H1 (cell line): ENCODE measurements at regions not wholly inside any gene's neighbourhood (a gene's known extent, or its start where the extent isn't known, plus 50 kb on each side); places are given as distances from the start of the nearest gene placed in this dataset.

Experiments
- CTCF ChIA-PET: fragments of 300-600 bp; sonication (Branson Sonifier 250); formaldehyde crosslinking; loops from one replicate; lab custom pipeline; 2021; ENCODE audit not compliant: partially characterized antibody; lab: Charles Lee
- POLR2A ChIA-PET: fragments of 300-600 bp; sonication (Branson Sonifier 250); formaldehyde crosslinking; loops from one replicate; lab custom pipeline; 2021; ENCODE audit warnings: inconsistent platforms; ENCODE audit not compliant: partially characterized antibody; lab: Charles Lee
- DNase-seq, 2 experiments: peaks; one replicate each; pipeline versions ENCODE4 v3.0.0 to v3.0.0-alpha.2; 2010 to 2022; ENCODE audit warnings: low spot score in 2 of 2, low read depth in 1 of 2, mixed read lengths in 1 of 2
- FAIRE-seq: peaks from 2 replicates; lab custom pipeline; 2011; peaks lifted over from hg19 to GRCh38; lab: Jason Lieb, UNC
- H2AFZ ChIP-seq: 2 replicates; pipeline ENCODE4 v1.8.1; 2012; ENCODE audit warnings: low read length, inconsistent platforms
- H2AK5ac ChIP-seq: 2 replicates; pipeline ENCODE4 v1.6.1; 2013; ENCODE audit warnings: low read depth, low read length
- H2BK120ac ChIP-seq: replicated peaks from 2 replicates; pipeline ENCODE3; 2013; ENCODE audit warnings: low read depth, low read length, inconsistent platforms
- H2BK12ac ChIP-seq: 2 replicates; pipeline ENCODE4 v1.6.1; 2013; ENCODE audit warnings: low read depth, low read length
- H2BK15ac ChIP-seq: 2 replicates; pipeline ENCODE4 v1.6.1; 2013; ENCODE audit warnings: low read length
- H2BK20ac ChIP-seq: 2 replicates; pipeline ENCODE4 v1.6.1; 2013; ENCODE audit warnings: low read length
- H2BK5ac ChIP-seq: 2 replicates; pipeline ENCODE4 v1.6.1; 2013; ENCODE audit warnings: low read depth, low read length
- H3K14ac ChIP-seq: 2 replicates; pipeline ENCODE4 v1.6.1; 2013; ENCODE audit warnings: inconsistent platforms; ENCODE audit not compliant: insufficient read length
- H3K18ac ChIP-seq: 2 replicates; pipeline ENCODE4 v1.6.1; 2013; ENCODE audit warnings: low read length; ENCODE audit errors: extremely low read depth
- H3K23ac ChIP-seq: 2 replicates; pipeline ENCODE4 v1.6.1; 2013; ENCODE audit warnings: inconsistent platforms; ENCODE audit not compliant: insufficient read length
- H3K23me2 ChIP-seq: 2 replicates; pipeline ENCODE4 v1.6.1; 2013; ENCODE audit warnings: low read depth, low read length
- H3K27ac ChIP-seq: 2 replicates; pipeline ENCODE4 v1.6.1; 2011; ENCODE audit warnings: low read depth, low read length, inconsistent platforms
- H3K27me3 ChIP-seq, 4 experiments: replicated peaks in 1 of 4; 1 replicate in 1 of 4; 2 replicates in 3 of 4; pipeline versions ENCODE4 v1.6.1 to v1.8.1; 2011 to 2013; ENCODE audit warnings: low read length in 3 of 4, mild to moderate bottlenecking in 3 of 4, inconsistent platforms in 2 of 4, mixed read lengths in 2 of 4, moderate library complexity in 1 of 4; ENCODE audit not compliant: control insufficient read depth in 3 of 4, insufficient read depth in 3 of 4; ENCODE audit errors: extremely low read depth in 1 of 4
- H3K36me3 ChIP-seq, 4 experiments: 2 replicates each; pipeline versions ENCODE4 v1.6.1 to v1.8.1; 2011 to 2013; ENCODE audit warnings: mild to moderate bottlenecking in 4 of 4, low read length in 3 of 4, moderate library complexity in 2 of 4, control low read depth in 1 of 4, inconsistent platforms in 1 of 4; ENCODE audit not compliant: insufficient read depth in 4 of 4, control insufficient read depth in 2 of 4
- H3K4ac ChIP-seq: replicated peaks from 2 replicates; pipeline ENCODE3; 2013; ENCODE audit warnings: low read length, low read depth, mixed read lengths, inconsistent platforms; ENCODE audit not compliant: insufficient read length
- H3K4me1 ChIP-seq, 4 experiments: replicated peaks in 1 of 4; 1 replicate in 1 of 4; 2 replicates in 3 of 4; pipeline versions ENCODE4 v1.6.1 to v1.8.1; 2011 to 2013; ENCODE audit warnings: low read length in 3 of 4, inconsistent platforms in 2 of 4, mixed read lengths in 1 of 4; ENCODE audit not compliant: insufficient read depth in 4 of 4, control insufficient read depth in 3 of 4
- H3K4me2 ChIP-seq, 2 experiments: 2 replicates each; pipeline versions ENCODE4 v1.6.1 to v1.8.1; 2011 to 2013; ENCODE audit warnings: low read depth in 2 of 2, low read length in 2 of 2, control low read depth in 1 of 2, inconsistent platforms in 1 of 2, mild to moderate bottlenecking in 1 of 2; ENCODE audit not compliant: insufficient read depth in 1 of 2
- H3K4me3 ChIP-seq, 4 experiments: fragments of 200-600, 300-600 bp in 1 of 4; sonication (generic), shearing (Covaris generic), sonication (Bioruptor Twin) in 1 of 4; 2 replicates each; pipeline versions ENCODE4 v1.5.1 to v1.8.1; 2011 to 2016; ENCODE audit warnings: low read length in 4 of 4, low read depth in 3 of 4, control low read depth in 2 of 4, inconsistent platforms in 2 of 4, mild to moderate bottlenecking in 2 of 4, mixed read lengths in 1 of 4, moderate library complexity in 1 of 4; ENCODE audit not compliant: insufficient read depth in 2 of 4; ENCODE audit errors: extremely low read depth in 1 of 4
- H3K56ac ChIP-seq: replicated peaks from 2 replicates; pipeline ENCODE3; 2013; ENCODE audit warnings: low read depth, mild to moderate bottlenecking, mixed read lengths, low read length, inconsistent platforms; ENCODE audit not compliant: insufficient read length
- H3K79me1 ChIP-seq: 2 replicates; pipeline ENCODE4 v1.6.1; 2013; ENCODE audit warnings: low read depth, low read length, control low read depth
- H3K79me2 ChIP-seq, 2 experiments: 2 replicates each; pipeline versions ENCODE4 v1.6.1 to v1.8.1; 2012 to 2013; ENCODE audit warnings: low read length in 2 of 2, mild to moderate bottlenecking in 2 of 2, inconsistent platforms in 1 of 2; ENCODE audit not compliant: insufficient read depth in 2 of 2, control insufficient read depth in 1 of 2
- H3K9ac ChIP-seq, 4 experiments: replicated peaks in 1 of 4; 1 replicate in 1 of 4; 2 replicates in 3 of 4; pipeline versions ENCODE4 v1.6.1 to v1.8.1; 2011 to 2013; ENCODE audit warnings: low read depth in 3 of 4, low read length in 3 of 4, control low read depth in 2 of 4, mild to moderate bottlenecking in 2 of 4, moderate library complexity in 2 of 4, inconsistent platforms in 1 of 4; ENCODE audit errors: extremely low read depth in 1 of 4
- H3K9me3 ChIP-seq, 2 experiments: 2 replicates each; pipeline versions ENCODE4 v1.6.1 to v1.8.1; 2012 to 2013; ENCODE audit warnings: mild to moderate bottlenecking in 2 of 2, moderate library complexity in 2 of 2, control low read depth in 1 of 2, inconsistent platforms in 1 of 2, low read depth in 1 of 2, low read length in 1 of 2, mixed read lengths in 1 of 2; ENCODE audit not compliant: insufficient read depth in 2 of 2
- H4K20me1 ChIP-seq, 2 experiments: replicated peaks in 1 of 2; 2 replicates each; pipeline versions ENCODE3 to v1.8.1; 2011 to 2013; ENCODE audit warnings: inconsistent platforms in 2 of 2, low read length in 2 of 2, mild to moderate bottlenecking in 1 of 2; ENCODE audit not compliant: insufficient read depth in 2 of 2, control insufficient read depth in 1 of 2
- H4K5ac ChIP-seq: 2 replicates; pipeline ENCODE4 v1.6.1; 2013; ENCODE audit warnings: low read length, low read depth, mixed read lengths, inconsistent platforms; ENCODE audit not compliant: insufficient read length
- H4K8ac ChIP-seq: 2 replicates; pipeline ENCODE4 v1.8.0; 2013; ENCODE audit warnings: mild to moderate bottlenecking, moderate library complexity, low read length, inconsistent platforms; ENCODE audit not compliant: insufficient read depth; ENCODE audit errors: extremely low read depth
- H4K91ac ChIP-seq: replicated peaks from 2 replicates; pipeline ENCODE3; 2013; ENCODE audit warnings: low read length, mixed read lengths, inconsistent platforms; ENCODE audit not compliant: insufficient read length
- BCL11A ChIP-seq, 2 experiments: IDR thresholded peaks; one replicate each; pipeline ENCODE4 v1.6.1; 2011; ENCODE audit warnings: low read depth in 2 of 2, low read length in 2 of 2, mild to moderate bottlenecking in 2 of 2
- CTCF ChIP-seq, 3 experiments: IDR thresholded peaks; 1 replicate in 2 of 3; 2 replicates in 1 of 3; pipeline versions ENCODE4 v1.5.1 to v1.6.1; 2011; ENCODE audit warnings: low read length in 3 of 3, mild to moderate bottlenecking in 3 of 3, inconsistent platforms in 2 of 3, low read depth in 1 of 3, moderate library complexity in 1 of 3; ENCODE audit not compliant: insufficient read depth in 1 of 3; ENCODE audit errors: control extremely low read depth in 1 of 3
- EGR1 ChIP-seq: IDR thresholded peaks from 2 replicates; pipeline ENCODE4 v1.6.1; 2011; ENCODE audit warnings: low read depth, low read length, borderline replicate concordance
- KDM1A ChIP-seq: fragments of 200-600, 300-600 bp; sonication (generic); IDR thresholded peaks from 2 replicates; pipeline ENCODE4 v1.7.1; 2016; ENCODE audit warnings: mild to moderate bottlenecking, low read length, borderline replicate concordance
- KDM4A ChIP-seq: IDR thresholded peaks from one replicate; pipeline ENCODE4 v1.7.1; 2012; ENCODE audit warnings: low read depth, mild to moderate bottlenecking, moderate library complexity, low read length, inconsistent platforms; ENCODE audit not compliant: severe bottlenecking
- RXRA ChIP-seq: IDR thresholded peaks from 2 replicates; pipeline ENCODE4 v1.6.1; 2011; ENCODE audit warnings: low read depth, mild to moderate bottlenecking, low read length, moderate library complexity; ENCODE audit not compliant: insufficient read depth
- SUZ12 ChIP-seq: fragments of 200-600 bp; sonication (generic); IDR thresholded peaks from 2 replicates; pipeline ENCODE4 v1.6.1; 2012; ENCODE audit warnings: mild to moderate bottlenecking, inconsistent platforms, low read length, moderate library complexity, mixed read lengths
- TAF7 ChIP-seq: optimal IDR thresholded peaks from 2 replicates; pipeline ENCODE3; 2011; ENCODE audit warnings: low read depth, mild to moderate bottlenecking, inconsistent platforms, low read length, moderate library complexity, borderline replicate concordance
- ZNF274 ChIP-seq: IDR thresholded peaks from 2 replicates; pipeline ENCODE4 v1.7.0; 2012; ENCODE audit warnings: low read length, borderline replicate concordance; ENCODE audit errors: extremely low read depth
- WGBS, 2 experiments: shearing (Covaris generic) in 1 of 2; methylation state at CpG; one replicate each; pipeline versions ENCODE4 v1.1.6 to v1.1.7; 2013 to 2015; ENCODE audit warnings: low lambda C conversion rate in 2 of 2, mixed read lengths in 2 of 2, inconsistent platforms in 1 of 2, low coverage in 1 of 2, missing lambda C conversion rate in 1 of 2; ENCODE audit not compliant: insufficient replicate concordance in 2 of 2, insufficient coverage in 1 of 2, insufficient read length in 1 of 2; ENCODE audit errors: extremely low coverage in 1 of 2, missing lambda C conversion rate in 1 of 2; 5-methylcytosine and 5-hydroxymethylcytosine counted together

- 84% methylated on average over 7 of the region's 7 CpGs; no CpG with 5 or more reads in 1 of the 2 experiments for WGBS, 2 experiments
- H3K27ac ChIP-seq, result no peak overlapping the region
- H3K4ac ChIP-seq, result no peak overlapping the region
- CTCF ChIA-PET, result no interaction called here
- no peak overlapping the region for H4K91ac ChIP-seq
- H3K36me3 ChIP-seq, result no peaks in the 10 kb centered on the region
- FAIRE-seq (no peak), DNase-seq (no peak)
- H3K18ac ChIP-seq, result no peak overlapping the region
- no peak overlapping the region for H2AK5ac ChIP-seq
- no peak overlapping the region for H3K14ac ChIP-seq
- no peak overlapping the region for H3K4me3 ChIP-seq
- H2BK5ac ChIP-seq, result no peak overlapping the region
- H3K79me1 ChIP-seq, result no peaks in the 10 kb centered on the region
- H2BK20ac ChIP-seq, result no peak overlapping the region
- no peaks in the 10 kb centered on the region for H3K4me1 ChIP-seq
- H3K56ac ChIP-seq, result no peak overlapping the region
- no peak overlapping the region for H3K9ac ChIP-seq
- no peaks in the 10 kb centered on the region for H3K27me3 ChIP-seq
- H3K79me2 ChIP-seq, result no peaks in the 10 kb centered on the region
- no peak overlapping the region for H2BK12ac ChIP-seq
- H3K4me2 ChIP-seq, result no peak overlapping the region
- no peak overlapping the region for H4K5ac ChIP-seq
- no peaks in the 10 kb centered on the region; a peak in 1 of 4 replicates for H3K9me3 ChIP-seq
- H3K23me2 ChIP-seq, result no peaks in the 10 kb centered on the region
- H3K23ac ChIP-seq, result no peak overlapping the region
- H2BK120ac ChIP-seq, result no peak overlapping the region
- H2AFZ ChIP-seq, result no peak overlapping the region
- no peaks in the 10 kb centered on the region for H4K20me1 ChIP-seq
- no peak overlapping the region for H4K8ac ChIP-seq
- POLR2A ChIA-PET, result no interaction called here
- H2BK15ac ChIP-seq, result no peak overlapping the region
- TF ChIP-seq ZNF274, result no peak
- no peak for TF ChIP-seq CTCF (IDR thresholded peaks at IDR 0.05; ENCODE audit: control extremely low read depth in 1 of 3, insufficient read depth in 1 of 3, low read depth in 1 of 3, low read length in 3 of 3)
- no peak for TF ChIP-seq KDM1A
- no peak for TF ChIP-seq EGR1
- no peak for TF ChIP-seq SUZ12
- no peak for TF ChIP-seq BCL11A (IDR thresholded peaks at IDR 0.05; ENCODE audit: low read depth in 2 of 2, low read length in 2 of 2)
- TF ChIP-seq KDM4A, result no peak
- no peak for TF ChIP-seq RXRA
- TF ChIP-seq TAF7, result no peak
Observed at GRCh38 chr1:38699330-38700076, 160.1 kb downstream of the RRAGC start.
